ENCODE measurements at regions not wholly inside any gene's neighbourhood (a gene's known extent, or its start where the extent isn't known, plus 50 kb on each side); places are given as distances from the start of the nearest gene placed in this dataset.
"Not testable (repeated sequence)": the region's sequence is repeated elsewhere in the genome, so short reads cannot be mapped to it uniquely, and the experiment has no call there.

DNA sequence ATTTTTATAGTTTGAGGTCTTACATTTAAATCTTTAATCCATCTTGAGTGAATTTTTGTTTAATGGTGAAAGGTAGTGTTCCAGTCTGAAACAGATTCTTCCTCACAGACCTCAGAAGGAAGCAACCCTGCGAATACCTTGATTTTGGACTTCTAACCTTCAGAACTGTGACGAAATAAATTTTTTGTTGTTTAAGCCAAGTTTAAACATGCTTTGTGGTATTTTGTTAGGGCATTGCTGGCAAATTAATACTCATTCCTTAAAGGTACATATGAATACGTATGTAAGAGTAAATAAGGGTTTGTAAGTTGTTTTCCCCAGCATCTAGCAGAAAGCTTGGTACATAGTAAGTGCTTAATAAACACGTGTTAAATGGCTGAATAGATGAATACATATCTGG lies 100.3 kb downstream of the SEC16B start:
- H3K9me3 ChIP-seq (ENCODE audit: insufficient read depth, low read length), result no peaks in the 10 kb centered on the region

DNA sequence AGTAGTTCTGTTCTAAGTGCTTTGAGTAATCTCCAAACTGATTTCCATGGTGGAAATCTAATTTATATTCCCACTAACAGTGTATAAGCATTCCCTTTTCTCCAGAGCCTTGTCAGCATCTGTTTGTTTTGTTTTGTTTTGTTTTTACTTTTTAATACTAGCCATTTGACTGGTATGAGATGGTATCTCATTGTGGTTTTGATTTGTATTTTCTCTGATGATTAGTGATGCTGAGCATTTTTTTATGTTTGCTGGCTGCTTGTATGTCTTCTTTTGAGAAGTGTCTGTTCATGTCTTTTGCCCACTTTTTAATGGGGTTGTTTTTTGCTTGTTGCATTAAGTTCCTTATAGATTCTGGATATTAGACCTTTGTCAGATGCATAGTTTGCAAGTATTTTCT lies 100.8 kb downstream of the SEC16B start:
- not testable (repeated sequence) for H3K9ac ChIP-seq (ENCODE audit: low read length); H3K27me3 ChIP-seq (ENCODE audit: low read length)

More for the DNA sequence above, 100.3 kb downstream of the SEC16B start:
- no peaks in the 10 kb centered on the region for H3K27me3 ChIP-seq (ENCODE audit: low read length)
- H4K20me1 ChIP-seq (ENCODE audit: low read depth, low read length), result no peaks in the 10 kb centered on the region
- H3K79me2 ChIP-seq (ENCODE audit: insufficient read depth, low read length), result no peaks in the 10 kb centered on the region
- no peaks in the 10 kb centered on the region for H3F3A ChIP-seq (ENCODE audit: insufficient read depth)
- H3K4me2 ChIP-seq (ENCODE audit: low read depth, low read length, poor library complexity, severe bottlenecking), result no peak overlapping the region
- no peak overlapping the region for H3K9ac ChIP-seq (ENCODE audit: low read length)
- TF ChIP-seq EZH2phosphoT487 (conservative IDR thresholded peaks at IDR 0.05; ENCODE audit: low read length), result no peak
- TF ChIP-seq, protein P1, sequence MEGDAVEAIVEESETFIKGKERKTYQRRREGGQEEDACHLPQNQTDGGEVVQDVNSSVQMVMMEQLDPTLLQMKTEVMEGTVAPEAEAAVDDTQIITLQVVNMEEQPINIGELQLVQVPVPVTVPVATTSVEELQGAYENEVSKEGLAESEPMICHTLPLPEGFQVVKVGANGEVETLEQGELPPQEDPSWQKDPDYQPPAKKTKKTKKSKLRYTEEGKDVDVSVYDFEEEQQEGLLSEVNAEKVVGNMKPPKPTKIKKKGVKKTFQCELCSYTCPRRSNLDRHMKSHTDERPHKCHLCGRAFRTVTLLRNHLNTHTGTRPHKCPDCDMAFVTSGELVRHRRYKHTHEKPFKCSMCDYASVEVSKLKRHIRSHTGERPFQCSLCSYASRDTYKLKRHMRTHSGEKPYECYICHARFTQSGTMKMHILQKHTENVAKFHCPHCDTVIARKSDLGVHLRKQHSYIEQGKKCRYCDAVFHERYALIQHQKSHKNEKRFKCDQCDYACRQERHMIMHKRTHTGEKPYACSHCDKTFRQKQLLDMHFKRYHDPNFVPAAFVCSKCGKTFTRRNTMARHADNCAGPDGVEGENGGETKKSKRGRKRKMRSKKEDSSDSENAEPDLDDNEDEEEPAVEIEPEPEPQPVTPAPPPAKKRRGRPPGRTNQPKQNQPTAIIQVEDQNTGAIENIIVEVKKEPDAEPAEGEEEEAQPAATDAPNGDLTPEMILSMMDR (IDR thresholded peaks at IDR 0.05; ENCODE audit: insufficient read depth, low read length, poor library complexity, severe bottlenecking), result no peak
- no peak overlapping the region for H3K27ac ChIP-seq (ENCODE audit: low read depth, low read length)
- H3K9me2 ChIP-seq (replicated peaks; ENCODE audit: insufficient read depth, low read length), result no peaks in the 10 kb centered on the region
- no peak overlapping the region for H3K4me3 ChIP-seq (ENCODE audit: insufficient read depth, low read length, poor library complexity, severe bottlenecking)
- H2AFZ ChIP-seq (ENCODE audit: low read depth, low read length, severe bottlenecking), result no peak overlapping the region
- H3K36me3 ChIP-seq (ENCODE audit: low read length), result no peaks in the 10 kb centered on the region

DNA sequence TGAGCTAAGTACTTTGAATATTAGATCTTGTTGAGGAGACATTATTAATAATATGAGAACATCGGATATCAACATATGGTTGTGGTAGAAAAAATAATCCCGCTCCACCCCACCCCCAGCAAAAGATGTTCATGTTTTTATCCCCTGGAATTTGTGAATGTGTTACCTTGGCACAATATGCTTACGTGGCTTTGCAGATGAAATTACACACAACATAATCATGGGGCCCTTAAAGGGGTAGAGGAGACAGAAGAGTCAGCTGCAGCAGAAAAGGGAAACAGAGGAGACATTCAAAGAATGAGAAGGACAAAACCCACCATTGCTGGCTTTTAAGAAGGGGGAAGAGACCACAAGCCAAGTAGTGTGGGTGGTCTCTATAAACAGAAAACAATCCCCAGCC lies 104.1 kb downstream of the SEC16B start:
- Histone ChIP-seq H3K9ac (ENCODE audit: low read length) (no peak overlapping the region), H3K36me3 (ENCODE audit: low read length) (no peaks in the 10 kb centered on the region), H3K27me3 (ENCODE audit: low read length) (no peaks in the 10 kb centered on the region), H3K27ac (ENCODE audit: low read depth, low read length) (no peak overlapping the region), H3K9me2 (replicated peaks; ENCODE audit: insufficient read depth, low read length) (no peaks in the 10 kb centered on the region), H3K4me2 (ENCODE audit: low read depth, low read length, poor library complexity, severe bottlenecking) (no peak overlapping the region), H3K4me3 (ENCODE audit: insufficient read depth, low read length, poor library complexity, severe bottlenecking) (no peak overlapping the region), H3K9me3 (ENCODE audit: insufficient read depth, low read length) (no peaks in the 10 kb centered on the region), H3F3A (ENCODE audit: insufficient read depth) (no peaks in the 10 kb centered on the region), H3K79me2 (ENCODE audit: insufficient read depth, low read length) (no peaks in the 10 kb centered on the region), H4K20me1 (ENCODE audit: low read depth, low read length) (no peaks in the 10 kb centered on the region), H2AFZ (ENCODE audit: low read depth, low read length, severe bottlenecking) (no peak overlapping the region)
- TF ChIP-seq, protein P1 (IDR thresholded peaks at IDR 0.05; ENCODE audit: insufficient read depth, low read length, poor library complexity, severe bottlenecking), result no peak
- no peak for TF ChIP-seq EZH2phosphoT487 (conservative IDR thresholded peaks at IDR 0.05; ENCODE audit: low read length)

More for the DNA sequence above, 100.8 kb downstream of the SEC16B start:
- H3K79me2 ChIP-seq (ENCODE audit: insufficient read depth, low read length); H3F3A ChIP-seq (ENCODE audit: insufficient read depth); H2AFZ ChIP-seq (ENCODE audit: low read depth, low read length, severe bottlenecking); H3K27ac ChIP-seq (ENCODE audit: low read depth, low read length); H3K9me3 ChIP-seq (ENCODE audit: insufficient read depth, low read length); H3K36me3 ChIP-seq (ENCODE audit: low read length); H3K4me2 ChIP-seq (ENCODE audit: low read depth, low read length, poor library complexity, severe bottlenecking); H3K4me3 ChIP-seq (ENCODE audit: insufficient read depth, low read length, poor library complexity, severe bottlenecking); H4K20me1 ChIP-seq (ENCODE audit: low read depth, low read length); H3K9me2 ChIP-seq (replicated peaks; ENCODE audit: insufficient read depth, low read length): not testable (repeated sequence)

DNA sequence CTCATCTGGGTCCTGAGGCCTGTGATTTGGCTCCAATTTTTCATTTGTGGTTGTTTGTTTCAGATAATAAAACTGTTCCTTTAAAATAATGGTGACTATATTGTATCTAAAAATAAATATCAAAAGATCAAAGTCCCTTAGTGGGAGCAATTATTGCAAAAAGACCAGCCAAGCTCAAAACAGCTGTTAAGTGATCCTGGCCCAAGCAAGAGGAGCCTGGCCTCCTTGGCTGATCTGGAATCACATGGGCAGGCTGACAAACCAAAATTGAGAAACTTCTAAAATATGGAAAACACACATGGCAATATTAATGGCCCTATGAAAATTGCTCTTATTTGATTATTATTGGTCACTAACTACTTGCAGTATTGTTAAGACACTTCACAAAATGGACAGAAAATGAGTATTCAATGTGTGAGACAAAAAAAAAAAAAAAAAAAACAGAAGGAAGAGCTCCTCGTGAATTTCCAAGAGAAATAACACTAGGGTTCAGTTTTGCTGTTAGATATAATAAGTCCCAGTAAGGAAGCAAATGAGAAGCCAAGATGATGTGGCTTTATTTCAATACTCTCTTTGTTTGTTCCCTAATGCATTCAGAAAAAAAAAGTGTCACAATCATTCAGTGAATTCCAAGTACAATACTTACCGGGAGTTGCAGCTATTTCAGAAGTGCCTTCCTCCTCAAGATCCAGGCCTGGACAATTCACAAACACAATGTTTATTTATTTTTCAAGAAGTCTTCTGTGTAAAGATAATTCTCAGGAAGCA lies 105.1 kb downstream of the SEC16B start:
- TF ChIP-seq, protein P1 (IDR thresholded peaks at IDR 0.05; ENCODE audit: insufficient read depth, low read length, poor library complexity, severe bottlenecking), result no peak
- TF ChIP-seq EZH2phosphoT487 (conservative IDR thresholded peaks at IDR 0.05; ENCODE audit: low read length), result no peak
- Histone ChIP-seq H3K27ac (ENCODE audit: low read depth, low read length) (no peak overlapping the region), H3K79me2 (ENCODE audit: insufficient read depth, low read length) (no peaks in the 10 kb centered on the region), H4K20me1 (ENCODE audit: low read depth, low read length) (no peaks in the 10 kb centered on the region), H3K27me3 (ENCODE audit: low read length) (no peaks in the 10 kb centered on the region), H2AFZ (ENCODE audit: low read depth, low read length, severe bottlenecking) (no peak overlapping the region), H3K9me2 (replicated peaks; ENCODE audit: insufficient read depth, low read length) (no peaks in the 10 kb centered on the region), H3K9me3 (ENCODE audit: insufficient read depth, low read length) (no peaks in the 10 kb centered on the region), H3F3A (ENCODE audit: insufficient read depth) (no peaks in the 10 kb centered on the region), H3K36me3 (ENCODE audit: low read length) (no peaks in the 10 kb centered on the region), H3K4me2 (ENCODE audit: low read depth, low read length, poor library complexity, severe bottlenecking) (no peak overlapping the region), H3K9ac (ENCODE audit: low read length) (no peak overlapping the region), H3K4me3 (ENCODE audit: insufficient read depth, low read length, poor library complexity, severe bottlenecking) (no peak overlapping the region)

All from SU-DHL-6 (cell line).